AG04450 (cell line): ENCODE measurements at regions not wholly inside any gene's neighbourhood (a gene's known extent, or its start where the extent isn't known, plus 50 kb on each side); places are given as distances from the start of the nearest gene placed in this dataset.

Experiments used
- CTCF ChIA-PET: fragments of 300-600, 350-600 bp; formaldehyde crosslinking; extraction: SDS; loops from one replicate; lab custom pipeline; 2022; ENCODE audit warnings: antibody characterized with exemption, inconsistent platforms; lab: Charles Lee
- POLR2A ChIA-PET: fragments of 350-600 bp; formaldehyde crosslinking; extraction: SDS; loops from one replicate; lab custom pipeline; 2021; ENCODE audit warnings: antibody characterized with exemption, inconsistent platforms; lab: Yijun Ruan, JAX
- DNase-seq: peaks from one replicate; pipeline ENCODE4 v3.0.0-alpha.2; 2011; ENCODE audit warnings: low read depth, low spot score
- H3K27ac ChIP-seq: one replicate; pipeline ENCODE4 v1.5.1; 2012; ENCODE audit warnings: low read depth, low read length, control low read depth
- H3K27me3 ChIP-seq: one replicate; pipeline ENCODE4 v1.6.0; 2012; ENCODE audit warnings: low read length; ENCODE audit not compliant: control insufficient read depth, insufficient read depth
- H3K4me3 ChIP-seq: 2 replicates; pipeline ENCODE4 v1.5.1; 2011; ENCODE audit warnings: mild to moderate bottlenecking, low read depth, low read length, control low read depth
- H3K9me3 ChIP-seq: 2 replicates; pipeline ENCODE4 v1.5.1; 2012; ENCODE audit warnings: low read length; ENCODE audit not compliant: control insufficient read depth, insufficient read depth
- TF ChIP-seq, protein P1 (sequence below): IDR thresholded peaks from 2 replicates; pipeline ENCODE4 v1.5.1; 2011; ENCODE audit warnings: low read depth, low read length, control low read depth, inconsistent platforms

DNA sequence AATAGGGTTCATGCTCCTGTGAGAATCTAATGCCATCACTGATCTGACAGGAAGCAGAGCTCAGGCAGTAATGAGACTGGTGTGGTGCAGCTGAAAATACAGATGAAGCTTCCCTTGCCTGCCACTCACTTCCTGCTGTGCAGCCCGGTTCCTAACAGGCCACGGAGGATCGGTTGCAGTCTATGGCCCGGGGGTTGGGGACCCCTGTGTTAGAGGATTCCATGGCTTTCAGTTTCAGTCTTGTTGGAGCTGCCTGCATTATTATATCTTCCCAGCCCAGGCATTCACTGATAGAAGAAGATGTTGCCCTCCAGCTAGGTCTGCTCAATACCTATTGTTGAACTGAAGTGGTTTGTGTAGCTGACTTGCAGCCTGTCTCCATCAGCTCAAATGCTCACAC, 1298.8 kb downstream of the TYW1 start:
- no peak overlapping the region for H3K4me3 ChIP-seq
- peaks cover 17% of the 10 kb centered on the region; the same call in 1 of the 2 replicates for H3K9me3 ChIP-seq
- CTCF ChIA-PET: no interaction called here
- no peaks in the 10 kb centered on the region for H3K27me3 ChIP-seq
- POLR2A ChIA-PET: no interaction called here
- no peak overlapping the region for H3K27ac ChIP-seq
- TF ChIP-seq, protein P1, sequence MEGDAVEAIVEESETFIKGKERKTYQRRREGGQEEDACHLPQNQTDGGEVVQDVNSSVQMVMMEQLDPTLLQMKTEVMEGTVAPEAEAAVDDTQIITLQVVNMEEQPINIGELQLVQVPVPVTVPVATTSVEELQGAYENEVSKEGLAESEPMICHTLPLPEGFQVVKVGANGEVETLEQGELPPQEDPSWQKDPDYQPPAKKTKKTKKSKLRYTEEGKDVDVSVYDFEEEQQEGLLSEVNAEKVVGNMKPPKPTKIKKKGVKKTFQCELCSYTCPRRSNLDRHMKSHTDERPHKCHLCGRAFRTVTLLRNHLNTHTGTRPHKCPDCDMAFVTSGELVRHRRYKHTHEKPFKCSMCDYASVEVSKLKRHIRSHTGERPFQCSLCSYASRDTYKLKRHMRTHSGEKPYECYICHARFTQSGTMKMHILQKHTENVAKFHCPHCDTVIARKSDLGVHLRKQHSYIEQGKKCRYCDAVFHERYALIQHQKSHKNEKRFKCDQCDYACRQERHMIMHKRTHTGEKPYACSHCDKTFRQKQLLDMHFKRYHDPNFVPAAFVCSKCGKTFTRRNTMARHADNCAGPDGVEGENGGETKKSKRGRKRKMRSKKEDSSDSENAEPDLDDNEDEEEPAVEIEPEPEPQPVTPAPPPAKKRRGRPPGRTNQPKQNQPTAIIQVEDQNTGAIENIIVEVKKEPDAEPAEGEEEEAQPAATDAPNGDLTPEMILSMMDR: no peak
- no peak for DNase-seq

DNA sequence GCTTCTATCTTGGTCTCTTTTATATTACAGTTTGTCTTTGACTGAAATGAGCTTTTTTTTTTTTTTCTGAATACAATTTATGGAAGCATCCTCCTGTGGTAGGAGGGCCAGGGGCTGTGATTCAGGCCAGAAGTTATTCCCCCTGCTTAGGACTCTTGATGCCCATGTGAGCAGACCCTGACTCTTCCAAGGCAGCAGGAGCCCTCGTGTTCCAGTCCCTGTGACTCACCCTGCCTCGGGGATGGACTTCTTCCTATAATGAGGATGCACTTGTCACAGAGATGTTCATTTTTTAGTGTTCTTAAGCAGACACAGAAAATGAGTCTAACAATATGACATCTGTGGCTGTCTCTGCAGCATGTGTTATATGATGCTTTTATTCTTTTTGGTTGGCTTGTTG, 1293.7 kb upstream of the AUTS2 start:
- Histone ChIP-seq H3K4me3 (no peak overlapping the region), H3K27me3 (no peaks in the 10 kb centered on the region), H3K9me3 (peaks cover 12% of the 10 kb centered on the region), H3K27ac (no peak overlapping the region)
- DNase-seq: no peak
- CTCF ChIA-PET: no interaction called here
- POLR2A ChIA-PET: no interaction called here
- TF ChIP-seq, protein P1: no peak

DNA sequence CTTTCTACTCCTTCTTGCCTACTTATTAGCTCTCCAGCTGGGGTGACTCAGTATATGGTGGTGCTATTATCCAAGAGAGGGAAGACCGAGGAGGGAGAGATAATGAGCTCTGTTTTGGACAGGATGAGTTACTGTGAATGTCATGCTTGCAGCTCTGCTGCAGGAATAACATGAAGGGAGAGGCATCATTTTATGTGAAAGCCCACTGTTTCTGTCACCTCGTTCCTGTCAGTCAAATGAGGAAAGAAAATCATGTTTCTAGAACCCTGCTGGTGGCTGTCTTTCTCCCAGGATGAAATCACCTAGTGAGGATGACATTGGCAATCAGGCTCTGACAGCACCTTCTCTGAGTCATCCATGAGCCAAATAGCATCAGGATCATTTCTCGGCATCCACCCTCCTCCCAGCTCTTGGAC, 1291.6 kb upstream of the AUTS2 start:
- Histone ChIP-seq H3K27me3 (no peaks in the 10 kb centered on the region), H3K9me3 (peaks cover 13% of the 10 kb centered on the region), H3K4me3 (no peak overlapping the region), H3K27ac (no peak overlapping the region)
- TF ChIP-seq, protein P1: no peak
- ChIA-PET CTCF (no interaction called here), POLR2A (no interaction called here)
- no peak for DNase-seq

GRCh38 chr7:68309271-68309670, 1289.0 kb upstream of the AUTS2 start:
- H3K27ac ChIP-seq: no peak overlapping the region
- TF ChIP-seq, protein P1: no peak
- CTCF ChIA-PET: no interaction called here
- DNase-seq: no peak
- no peak overlapping the region for H3K4me3 ChIP-seq
- no peaks in the 10 kb centered on the region for H3K27me3 ChIP-seq
- H3K9me3 ChIP-seq: peaks cover 26% of the 10 kb centered on the region
- POLR2A ChIA-PET: no interaction called here

DNA sequence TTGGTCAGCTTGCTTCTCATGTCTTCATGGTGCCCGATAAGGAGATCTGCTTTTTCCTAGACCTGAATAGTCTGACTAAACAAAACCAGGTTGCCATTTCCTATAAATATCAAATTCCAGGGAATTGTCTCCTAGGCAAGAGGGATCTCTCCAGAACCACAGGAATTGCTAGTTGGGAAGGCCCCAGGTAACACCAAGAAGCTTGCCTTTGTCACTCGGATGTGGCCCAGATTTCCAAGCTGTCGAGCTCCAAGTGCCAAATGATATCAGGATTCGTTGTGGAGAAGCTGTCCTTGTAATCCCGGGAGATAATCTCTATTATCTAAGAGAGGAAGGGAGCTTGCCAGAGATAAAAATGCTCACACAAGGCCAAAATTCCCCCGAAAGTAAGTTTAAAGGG, 1288.5 kb upstream of the AUTS2 start:
- H3K9me3 ChIP-seq: peaks cover 26% of the 10 kb centered on the region
- H3K27me3 ChIP-seq: no peaks in the 10 kb centered on the region
- CTCF ChIA-PET: no interaction called here
- no peak overlapping the region for H3K4me3 ChIP-seq
- no peak overlapping the region for H3K27ac ChIP-seq
- no peak for DNase-seq
- POLR2A ChIA-PET: no interaction called here
- TF ChIP-seq, protein P1: no peak
